K562 (cell line): ENCODE measurements at regions not wholly inside any gene's neighbourhood (a gene's known extent, or its start where the extent isn't known, plus 50 kb on each side); places are given as distances from the start of the nearest gene placed in this dataset.

ENCODE experiments used
- ATAC-seq: fragments of 200-7000 bp; cut with Tn5 transposase; 3 replicates; pipeline ENCODE4 v1.9.1; 2020; ENCODE audit warnings: moderate library complexity
- BruUV-seq: library from RNA; stranded (reverse); fragments of 400-500 nt; replicated peaks from 2 replicates; lab custom pipeline; 2021; lab: Mats Ljungman, UMichigan
- CTCF ChIA-PET: fragments of 300-600 bp; formaldehyde crosslinking; extraction: SDS; loops from one replicate; lab custom pipeline; 2021; ENCODE audit warnings: low intra/inter-chr PET ratio; lab: Yijun Ruan, JAX
- POLR2A ChIA-PET: fragments of 300-600, 350-650 bp; sonication (Branson Sonifier 250); formaldehyde crosslinking; extraction: SDS; loops from one replicate; lab custom pipeline; 2021; ENCODE audit warnings: antibody characterized with exemption, inconsistent platforms; lab: Yijun Ruan, JAX
- DNase-seq, 4 experiments: peaks; one replicate each; pipeline versions ENCODE4 v3.0.0 to v3.0.0-alpha.2; 2011 to 2018; ENCODE audit warnings: low spot score in 3 of 4, mixed read lengths in 3 of 4; ENCODE audit errors: extremely low read depth in 1 of 4
- FAIRE-seq: peaks from 2 replicates; lab custom pipeline; 2011; peaks lifted over from hg19 to GRCh38; lab: Jason Lieb, UNC
- H2AFZ ChIP-seq: 2 replicates; pipeline ENCODE4 v1.6.0; 2011; ENCODE audit warnings: low read depth, low read length, control low read depth, inconsistent platforms
- H3K27ac ChIP-seq: fragments of 200-600 bp; 3 replicates; pipeline ENCODE4 v1.8.0; 2011; ENCODE audit warnings: low read depth, mild to moderate bottlenecking, control low read depth, inconsistent platforms, low read length, moderate library complexity, mixed read lengths; ENCODE audit errors: extremely low read depth
- H3K27me3 ChIP-seq, 2 experiments: fragments of 300-600 bp in 1 of 2; 2 replicates in 1 of 2; 3 replicates in 1 of 2; pipeline versions ENCODE4 v1.6.0 to v1.8.0; 2011; ENCODE audit warnings: inconsistent platforms in 2 of 2, low read length in 2 of 2, mild to moderate bottlenecking in 1 of 2, mixed read lengths in 1 of 2, moderate library complexity in 1 of 2; ENCODE audit not compliant: control insufficient read depth in 2 of 2, insufficient read depth in 2 of 2
- H3K36me3 ChIP-seq: fragments of 300-600 bp; 3 replicates; pipeline ENCODE4 v1.8.0; 2011; ENCODE audit warnings: mild to moderate bottlenecking, low read length, inconsistent platforms; ENCODE audit not compliant: control insufficient read depth, insufficient read depth
- H3K4me1 ChIP-seq, 2 experiments: fragments of 200-600 bp in 1 of 2; replicated peaks in 1 of 2; 2 replicates in 1 of 2; 3 replicates in 1 of 2; pipeline versions ENCODE4 v1.5.1 to v1.8.0; 2011; ENCODE audit warnings: inconsistent platforms in 2 of 2, low read length in 2 of 2, mild to moderate bottlenecking in 1 of 2, mixed read lengths in 1 of 2, moderate library complexity in 1 of 2; ENCODE audit not compliant: control insufficient read depth in 2 of 2, insufficient read depth in 2 of 2
- H3K4me2 ChIP-seq: 2 replicates; pipeline ENCODE4 v1.6.1; 2011; ENCODE audit warnings: low read length, control low read depth, inconsistent platforms, mixed read lengths; ENCODE audit not compliant: insufficient read depth
- H3K4me3 ChIP-seq: fragments of 200-600 bp; sonication (generic), shearing (Covaris generic); 2 replicates; pipeline ENCODE4 v1.5.1; 2016; ENCODE audit warnings: control low read depth, inconsistent platforms
- H3K79me2 ChIP-seq: fragments of 200-600 bp; 3 replicates; pipeline ENCODE4 v1.8.0; 2011; ENCODE audit warnings: low read length, inconsistent platforms; ENCODE audit not compliant: control insufficient read depth, insufficient read depth
- H3K9ac ChIP-seq, 2 experiments: 2 replicates each; pipeline versions ENCODE4 v1.6.0 to v1.6.1; 2011; ENCODE audit warnings: low read depth in 2 of 2, low read length in 2 of 2, control low read depth in 1 of 2, inconsistent platforms in 1 of 2, mild to moderate bottlenecking in 1 of 2, mixed read lengths in 1 of 2; ENCODE audit not compliant: insufficient read depth in 1 of 2
- H3K9me1 ChIP-seq: one replicate; pipeline ENCODE4 v1.6.0; 2011; ENCODE audit warnings: inconsistent platforms, mild to moderate bottlenecking, low read length, moderate library complexity; ENCODE audit not compliant: control insufficient read depth, insufficient read depth
- H3K9me3 ChIP-seq: replicated peaks from 2 replicates; pipeline ENCODE4 v1.5.1; 2011; ENCODE audit warnings: low read depth, low read length, inconsistent platforms; ENCODE audit not compliant: control insufficient read depth, insufficient read depth
- H4K20me1 ChIP-seq: replicated peaks from 2 replicates; pipeline ENCODE4 v1.6.1; 2011; ENCODE audit warnings: low read length, inconsistent platforms, mixed read lengths; ENCODE audit not compliant: control insufficient read depth, insufficient read depth
- ATF6 ChIP-seq: sonication (generic); formaldehyde crosslinking; IDR thresholded peaks from 2 replicates; pipeline ENCODE4 v1.4.0; 2020; ENCODE audit warnings: mild to moderate bottlenecking, missing genetic modification reagents
- BRCA1 ChIP-seq, 2 experiments: fragments of 450-650 bp in 1 of 2; sonication (generic) in 1 of 2; formaldehyde crosslinking in 1 of 2; IDR thresholded peaks; 2 replicates each; pipeline versions ENCODE4 v1.5.0 to v1.6.1; 2017 to 2020; ENCODE audit warnings: mild to moderate bottlenecking in 1 of 2, missing genetic modification reagents in 1 of 2
- HES1 ChIP-seq: fragments of 450-650 bp; IDR thresholded peaks from 2 replicates; pipeline ENCODE4 v1.6.1; 2016; ENCODE audit warnings: low read depth, mild to moderate bottlenecking, moderate library complexity
- MAX ChIP-seq: sonication (generic); formaldehyde crosslinking; IDR thresholded peaks from 2 replicates; pipeline ENCODE4 v1.9.0; 2022; ENCODE audit warnings: mild to moderate bottlenecking, missing genetic modification reagents
- STAT5B ChIP-seq: fragments of 250-450 bp; sonication (Bioruptor Pico); IDR thresholded peaks from 2 replicates; pipeline ENCODE4 v1.8.0; 2021; ENCODE audit warnings: mild to moderate bottlenecking, inconsistent platforms
- ZHX1 ChIP-seq: fragments of 150-350 bp; conservative IDR thresholded peaks from 2 replicates; pipeline ENCODE4 v1.6.1; 2014; ENCODE audit warnings: low read length
- ZNF212 ChIP-seq: fragments of 450-650 bp; formaldehyde crosslinking; IDR thresholded peaks from 2 replicates; pipeline ENCODE4 v1.4.0; 2020; ENCODE audit warnings: mild to moderate bottlenecking
- ZNF398 ChIP-seq: fragments of 250-450 bp; sonication (Bioruptor Pico); IDR thresholded peaks from 2 replicates; pipeline ENCODE4 v1.8.0; 2021; ENCODE audit warnings: moderate library complexity, mild to moderate bottlenecking, inconsistent platforms
- ZNF551 ChIP-seq: fragments of 250-450 bp; sonication (Bioruptor Pico); IDR thresholded peaks from 2 replicates; pipeline ENCODE4 v1.5.0; 2021; ENCODE audit warnings: mild to moderate bottlenecking, moderate library complexity
- ZNF695 ChIP-seq: fragments of 450-650 bp; formaldehyde crosslinking; IDR thresholded peaks from 2 replicates; pipeline ENCODE4 v1.4.0; 2020; ENCODE audit warnings: mild to moderate bottlenecking, moderate library complexity
- ZNF785 ChIP-seq: fragments of 250-450 bp; sonication (Bioruptor Pico); IDR thresholded peaks from 2 replicates; pipeline ENCODE4 v1.4.0; 2020; ENCODE audit warnings: mild to moderate bottlenecking
- WGBS: fragments of 100-300 bp; shearing (Covaris generic); methylation state at CpG from one replicate; pipeline ENCODE4 v1.1.6; 2016; ENCODE audit warnings: low coverage, mixed read lengths; ENCODE audit not compliant: insufficient coverage; ENCODE audit errors: missing lambda C conversion rate; 5-methylcytosine and 5-hydroxymethylcytosine counted together
- in situ Hi-C: fragments of 300-500 bp; cut with MboI; formaldehyde crosslinking; loops from 4 replicates; pipeline ENCODE4 v1.15.0; 2018; ENCODE audit warnings: inconsistent platforms, mixed read lengths
- intact Hi-C: fragments of 100-400 bp; cut with micrococcal nuclease; formaldehyde crosslinking; loops from 2 replicates; pipeline ENCODE4 v1.14.2; 2022

- Histone ChIP-seq H3K36me3 (no peaks in the 10 kb centered on the region), H3K9ac (no peak overlapping the region), H3K9me1 (no peaks in the 10 kb centered on the region), H3K27ac (no peak overlapping the region), H3K4me2 (no peak overlapping the region), H2AFZ (no peak overlapping the region), H3K27me3 (peaks cover 14 to 46% of the 10 kb centered on the region in 2 experiments; a peak in 4 of 5 replicates), H3K9me3 (no peaks in the 10 kb centered on the region), H4K20me1 (no peaks in the 10 kb centered on the region), H3K4me3 (no peak overlapping the region), H3K4me1 (no peaks in the 10 kb centered on the region), H3K79me2 (no peaks in the 10 kb centered on the region)
- CTCF ChIA-PET, result no interaction called here
- ATAC-seq (no peak), FAIRE-seq (no peak), DNase-seq (no peak)
- intact Hi-C loops (no loop called here), in situ Hi-C loops (no loop called here)
- POLR2A ChIA-PET, result no interaction called here
- WGBS, result 0% methylated on average over 1 of the region's 1 CpG
- no peak for TF ChIP-seq ZNF212
- TF ChIP-seq ATF6 (CRISPR knock-in tag), result no peak
- no peak for TF ChIP-seq BRCA1 (IDR thresholded peaks at IDR 0.05)
- no peak for TF ChIP-seq BRCA1 (CRISPR knock-in tag; IDR thresholded peaks at IDR 0.05)
- no peak for TF ChIP-seq ZNF398
- TF ChIP-seq ZNF695 (CRISPR knock-in tag), result no peak
- no peak for TF ChIP-seq ZNF551 (CRISPR knock-in tag)
- no peak for TF ChIP-seq ZNF785 (CRISPR knock-in tag)
- TF ChIP-seq STAT5B, result no peak
- TF ChIP-seq MAX (CRISPR knock-in tag), result no peak
- no peak for TF ChIP-seq ZHX1
- TF ChIP-seq HES1, result no peak
- no TSS peak for BruUV-seq
Observed at GRCh38 chr4:109378511-109378910, 55.1 kb upstream of the SEC24B start.
